K562 (cell line): ENCODE measurements at regions not wholly inside any gene's neighbourhood (a gene's known extent, or its start where the extent isn't known, plus 50 kb on each side); places are given as distances from the start of the nearest gene placed in this dataset.

Experiments used
- ATAC-seq: fragments of 200-7000 bp; cut with Tn5 transposase; 3 replicates; pipeline ENCODE4 v1.9.1; 2020; ENCODE audit warnings: moderate library complexity
- BruUV-seq: library from RNA; stranded (reverse); fragments of 400-500 nt; replicated peaks from 2 replicates; lab custom pipeline; 2021; lab: Mats Ljungman, UMichigan
- CTCF ChIA-PET: fragments of 300-600 bp; formaldehyde crosslinking; extraction: SDS; loops from one replicate; lab custom pipeline; 2021; ENCODE audit warnings: low intra/inter-chr PET ratio; lab: Yijun Ruan, JAX
- POLR2A ChIA-PET: fragments of 300-600, 350-650 bp; sonication (Branson Sonifier 250); formaldehyde crosslinking; extraction: SDS; loops from one replicate; lab custom pipeline; 2021; ENCODE audit warnings: antibody characterized with exemption, inconsistent platforms; lab: Yijun Ruan, JAX
- DNase-seq, 4 experiments: peaks; one replicate each; pipeline versions ENCODE4 v3.0.0 to v3.0.0-alpha.2; 2011 to 2018; ENCODE audit warnings: low spot score in 3 of 4, mixed read lengths in 3 of 4; ENCODE audit errors: extremely low read depth in 1 of 4
- FAIRE-seq: peaks from 2 replicates; lab custom pipeline; 2011; peaks lifted over from hg19 to GRCh38; lab: Jason Lieb, UNC
- H2AFZ ChIP-seq: 2 replicates; pipeline ENCODE4 v1.6.0; 2011; ENCODE audit warnings: low read depth, low read length, control low read depth, inconsistent platforms
- H3K27ac ChIP-seq: fragments of 200-600 bp; 3 replicates; pipeline ENCODE4 v1.8.0; 2011; ENCODE audit warnings: low read depth, mild to moderate bottlenecking, control low read depth, inconsistent platforms, low read length, moderate library complexity, mixed read lengths; ENCODE audit errors: extremely low read depth
- H3K27me3 ChIP-seq, 2 experiments: fragments of 300-600 bp in 1 of 2; 2 replicates in 1 of 2; 3 replicates in 1 of 2; pipeline versions ENCODE4 v1.6.0 to v1.8.0; 2011; ENCODE audit warnings: inconsistent platforms in 2 of 2, low read length in 2 of 2, mild to moderate bottlenecking in 1 of 2, mixed read lengths in 1 of 2, moderate library complexity in 1 of 2; ENCODE audit not compliant: control insufficient read depth in 2 of 2, insufficient read depth in 2 of 2
- H3K36me3 ChIP-seq: fragments of 300-600 bp; 3 replicates; pipeline ENCODE4 v1.8.0; 2011; ENCODE audit warnings: mild to moderate bottlenecking, low read length, inconsistent platforms; ENCODE audit not compliant: control insufficient read depth, insufficient read depth
- H3K4me1 ChIP-seq, 2 experiments: fragments of 200-600 bp in 1 of 2; replicated peaks in 1 of 2; 2 replicates in 1 of 2; 3 replicates in 1 of 2; pipeline versions ENCODE4 v1.5.1 to v1.8.0; 2011; ENCODE audit warnings: inconsistent platforms in 2 of 2, low read length in 2 of 2, mild to moderate bottlenecking in 1 of 2, mixed read lengths in 1 of 2, moderate library complexity in 1 of 2; ENCODE audit not compliant: control insufficient read depth in 2 of 2, insufficient read depth in 2 of 2
- H3K4me2 ChIP-seq: 2 replicates; pipeline ENCODE4 v1.6.1; 2011; ENCODE audit warnings: low read length, control low read depth, inconsistent platforms, mixed read lengths; ENCODE audit not compliant: insufficient read depth
- H3K4me3 ChIP-seq: fragments of 200-600 bp; sonication (generic), shearing (Covaris generic); 2 replicates; pipeline ENCODE4 v1.5.1; 2016; ENCODE audit warnings: control low read depth, inconsistent platforms
- H3K79me2 ChIP-seq: fragments of 200-600 bp; 3 replicates; pipeline ENCODE4 v1.8.0; 2011; ENCODE audit warnings: low read length, inconsistent platforms; ENCODE audit not compliant: control insufficient read depth, insufficient read depth
- H3K9ac ChIP-seq, 2 experiments: 2 replicates each; pipeline versions ENCODE4 v1.6.0 to v1.6.1; 2011; ENCODE audit warnings: low read depth in 2 of 2, low read length in 2 of 2, control low read depth in 1 of 2, inconsistent platforms in 1 of 2, mild to moderate bottlenecking in 1 of 2, mixed read lengths in 1 of 2; ENCODE audit not compliant: insufficient read depth in 1 of 2
- H3K9me1 ChIP-seq: one replicate; pipeline ENCODE4 v1.6.0; 2011; ENCODE audit warnings: inconsistent platforms, mild to moderate bottlenecking, low read length, moderate library complexity; ENCODE audit not compliant: control insufficient read depth, insufficient read depth
- H3K9me3 ChIP-seq: replicated peaks from 2 replicates; pipeline ENCODE4 v1.5.1; 2011; ENCODE audit warnings: low read depth, low read length, inconsistent platforms; ENCODE audit not compliant: control insufficient read depth, insufficient read depth
- H4K20me1 ChIP-seq: replicated peaks from 2 replicates; pipeline ENCODE4 v1.6.1; 2011; ENCODE audit warnings: low read length, inconsistent platforms, mixed read lengths; ENCODE audit not compliant: control insufficient read depth, insufficient read depth
- CBX3 ChIP-seq, 2 experiments: IDR thresholded peaks; 1 replicate in 1 of 2; 2 replicates in 1 of 2; pipeline ENCODE4 v1.6.1; 2012; ENCODE audit warnings: inconsistent platforms in 2 of 2, low read length in 2 of 2, borderline replicate concordance in 1 of 2, control low read depth in 1 of 2
- IRF2 ChIP-seq: sonication (generic); formaldehyde crosslinking; IDR thresholded peaks from 2 replicates; pipeline ENCODE4 v1.8.1; 2022; ENCODE audit warnings: mild to moderate bottlenecking, missing genetic modification reagents
- KAT2B ChIP-seq: IDR thresholded peaks from one replicate; pipeline ENCODE4 v1.6.1; 2012; ENCODE audit warnings: low read depth, mild to moderate bottlenecking, control low read depth, inconsistent platforms, low read length, moderate library complexity
- MBD2 ChIP-seq: sonication (generic); IDR thresholded peaks from 2 replicates; pipeline ENCODE4 v1.6.1; 2016; ENCODE audit warnings: low read depth, borderline replicate concordance
- MTF1 ChIP-seq: fragments of 250-450 bp; sonication (Bioruptor Pico); IDR thresholded peaks from 2 replicates; pipeline ENCODE4 v1.9.0; 2021; ENCODE audit warnings: moderate library complexity, mild to moderate bottlenecking, inconsistent platforms, borderline replicate concordance
- NCOR1 ChIP-seq: fragments of 450-650 bp; IDR thresholded peaks from 2 replicates; pipeline ENCODE4 v1.6.1; 2016; ENCODE audit warnings: mild to moderate bottlenecking, moderate library complexity
- NFE2L1 ChIP-seq: fragments of 450-650 bp; IDR thresholded peaks from 2 replicates; pipeline ENCODE4 v1.6.1; 2016; ENCODE audit warnings: missing genetic modification characterization, low read depth, mild to moderate bottlenecking, missing compliant biosample characterization, moderate library complexity, borderline replicate concordance
- SLC30A9 ChIP-seq: fragments of 250-450 bp; sonication (Bioruptor Pico); IDR thresholded peaks from 2 replicates; pipeline ENCODE4 v1.8.0; 2022; ENCODE audit warnings: mild to moderate bottlenecking, moderate library complexity
- SMAD2 ChIP-seq: fragments of 150-350 bp; IDR thresholded peaks from 2 replicates; pipeline ENCODE4 v1.6.1; 2014; ENCODE audit warnings: low read depth, mild to moderate bottlenecking, low read length
- SRSF1 ChIP-seq: fragments of 200-400 bp; formaldehyde crosslinking; IDR thresholded peaks from 2 replicates; pipeline ENCODE4 v1.6.1; 2017; ENCODE audit warnings: mild to moderate bottlenecking, low read depth, low read length, moderate library complexity
- TCF7 ChIP-seq: sonication (generic); IDR thresholded peaks from 2 replicates; pipeline ENCODE4 v1.6.1; 2016; ENCODE audit warnings: antibody characterized with exemption, borderline replicate concordance
- YBX1 ChIP-seq: fragments of 450-650 bp; IDR thresholded peaks from 2 replicates; pipeline ENCODE4 v1.7.1; 2016; ENCODE audit warnings: mild to moderate bottlenecking
- ZC3H4 ChIP-seq: sonication (generic); formaldehyde crosslinking; IDR thresholded peaks from 2 replicates; pipeline ENCODE4 v1.9.0; 2021; ENCODE audit warnings: missing genetic modification reagents, borderline replicate concordance
- ZC3H8 ChIP-seq: fragments of 450-650 bp; IDR thresholded peaks from 2 replicates; pipeline ENCODE4 v1.6.1; 2017
- ZFPM2 ChIP-seq: fragments of 250-450 bp; sonication (Bioruptor Pico); IDR thresholded peaks from 2 replicates; pipeline ENCODE4 v1.5.1; 2022; ENCODE audit warnings: mild to moderate bottlenecking
- ZNF212 ChIP-seq: fragments of 450-650 bp; formaldehyde crosslinking; IDR thresholded peaks from 2 replicates; pipeline ENCODE4 v1.4.0; 2020; ENCODE audit warnings: mild to moderate bottlenecking
- WGBS: fragments of 100-300 bp; shearing (Covaris generic); methylation state at CpG from one replicate; pipeline ENCODE4 v1.1.6; 2016; ENCODE audit warnings: low coverage, mixed read lengths; ENCODE audit not compliant: insufficient coverage; ENCODE audit errors: missing lambda C conversion rate; 5-methylcytosine and 5-hydroxymethylcytosine counted together
- in situ Hi-C: fragments of 300-500 bp; cut with MboI; formaldehyde crosslinking; loops from 4 replicates; pipeline ENCODE4 v1.15.0; 2018; ENCODE audit warnings: inconsistent platforms, mixed read lengths
- intact Hi-C: fragments of 100-400 bp; cut with micrococcal nuclease; formaldehyde crosslinking; loops from 2 replicates; pipeline ENCODE4 v1.14.2; 2022
- TF ChIP-seq, protein P1 (sequence below): IDR thresholded peaks from 2 replicates; pipeline ENCODE4 v1.6.1; 2011; ENCODE audit warnings: borderline replicate concordance, low read depth, mild to moderate bottlenecking, moderate library complexity, low read length; ENCODE audit not compliant: insufficient read depth, poor library complexity, severe bottlenecking
- TF ChIP-seq, protein P2 (sequence below): fragments of 450-650 bp; IDR thresholded peaks from 2 replicates; pipeline ENCODE4 v1.6.1; 2016
- TF ChIP-seq, protein P3 (sequence below): sonication (generic); formaldehyde crosslinking; IDR thresholded peaks from 2 replicates; pipeline ENCODE4 v1.8.1; 2022; ENCODE audit warnings: missing genetic modification reagents

DNA sequence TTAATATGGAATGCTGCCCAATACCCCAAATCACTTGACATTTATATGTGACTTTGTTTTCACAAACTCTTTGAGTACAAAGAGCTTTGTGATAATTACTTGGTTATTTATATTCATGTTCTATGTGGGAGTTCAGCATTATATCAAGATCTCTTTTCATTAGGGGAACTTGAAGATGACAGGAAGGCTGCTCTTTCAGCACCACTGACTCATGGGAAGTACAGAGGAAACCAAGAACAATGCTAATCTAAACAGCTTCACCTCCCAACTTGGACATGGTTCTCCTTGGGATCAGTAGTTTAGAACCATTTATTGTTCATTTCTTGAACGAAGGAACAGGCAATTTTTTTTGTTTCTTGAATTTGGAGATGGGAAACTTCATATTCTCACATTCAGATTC lies 184.0 kb upstream of the AFF2 start:
- H3K79me2 ChIP-seq = no peaks in the 10 kb centered on the region
- no peak overlapping the region for H3K4me3 ChIP-seq
- H3K9ac ChIP-seq = no peak overlapping the region
- WGBS = 0% methylated on average over 1 of the region's 1 CpG
- no peak overlapping the region for H3K4me2 ChIP-seq
- H3K9me1 ChIP-seq = no peaks in the 10 kb centered on the region
- H3K36me3 ChIP-seq = no peaks in the 10 kb centered on the region
- no TSS peak for BruUV-seq
- in situ Hi-C loops = no loop called here
- POLR2A ChIA-PET = no interaction called here
- H3K9me3 ChIP-seq = no peaks in the 10 kb centered on the region
- CTCF ChIA-PET = no interaction called here
- no peaks in the 10 kb centered on the region for H3K4me1 ChIP-seq
- no peak overlapping the region for H3K27ac ChIP-seq
- no peak overlapping the region for H2AFZ ChIP-seq
- no peak for FAIRE-seq
- DNase-seq = no peak
- no peaks in the 10 kb centered on the region for H3K27me3 ChIP-seq
- intact Hi-C loops = no loop called here
- no peaks in the 10 kb centered on the region for H4K20me1 ChIP-seq
- no peak for ATAC-seq
- TF ChIP-seq MTF1 (CRISPR knock-in tag) = no peak
- no peak for TF ChIP-seq IRF2 (CRISPR knock-in tag)
- TF ChIP-seq ZNF212 (CRISPR knock-in tag) = no peak
- TF ChIP-seq, protein P1, sequence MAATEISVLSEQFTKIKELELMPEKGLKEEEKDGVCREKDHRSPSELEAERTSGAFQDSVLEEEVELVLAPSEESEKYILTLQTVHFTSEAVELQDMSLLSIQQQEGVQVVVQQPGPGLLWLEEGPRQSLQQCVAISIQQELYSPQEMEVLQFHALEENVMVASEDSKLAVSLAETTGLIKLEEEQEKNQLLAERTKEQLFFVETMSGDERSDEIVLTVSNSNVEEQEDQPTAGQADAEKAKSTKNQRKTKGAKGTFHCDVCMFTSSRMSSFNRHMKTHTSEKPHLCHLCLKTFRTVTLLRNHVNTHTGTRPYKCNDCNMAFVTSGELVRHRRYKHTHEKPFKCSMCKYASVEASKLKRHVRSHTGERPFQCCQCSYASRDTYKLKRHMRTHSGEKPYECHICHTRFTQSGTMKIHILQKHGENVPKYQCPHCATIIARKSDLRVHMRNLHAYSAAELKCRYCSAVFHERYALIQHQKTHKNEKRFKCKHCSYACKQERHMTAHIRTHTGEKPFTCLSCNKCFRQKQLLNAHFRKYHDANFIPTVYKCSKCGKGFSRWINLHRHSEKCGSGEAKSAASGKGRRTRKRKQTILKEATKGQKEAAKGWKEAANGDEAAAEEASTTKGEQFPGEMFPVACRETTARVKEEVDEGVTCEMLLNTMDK = no peak
- TF ChIP-seq, protein P2, sequence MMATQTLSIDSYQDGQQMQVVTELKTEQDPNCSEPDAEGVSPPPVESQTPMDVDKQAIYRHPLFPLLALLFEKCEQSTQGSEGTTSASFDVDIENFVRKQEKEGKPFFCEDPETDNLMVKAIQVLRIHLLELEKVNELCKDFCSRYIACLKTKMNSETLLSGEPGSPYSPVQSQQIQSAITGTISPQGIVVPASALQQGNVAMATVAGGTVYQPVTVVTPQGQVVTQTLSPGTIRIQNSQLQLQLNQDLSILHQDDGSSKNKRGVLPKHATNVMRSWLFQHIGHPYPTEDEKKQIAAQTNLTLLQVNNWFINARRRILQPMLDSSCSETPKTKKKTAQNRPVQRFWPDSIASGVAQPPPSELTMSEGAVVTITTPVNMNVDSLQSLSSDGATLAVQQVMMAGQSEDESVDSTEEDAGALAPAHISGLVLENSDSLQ = no peak
- no peak for TF ChIP-seq NFE2L1 (tag)
- TF ChIP-seq ZC3H4 (CRISPR knock-in tag) = no peak
- TF ChIP-seq ZC3H8 = no peak
- TF ChIP-seq CBX3 (IDR thresholded peaks at IDR 0.05; ENCODE audit: borderline replicate concordance in 1 of 2, low read length in 2 of 2) = no peak
- TF ChIP-seq NCOR1 = no peak
- TF ChIP-seq TCF7 = no peak
- no peak for TF ChIP-seq YBX1
- no peak for TF ChIP-seq KAT2B
- no peak for TF ChIP-seq ZFPM2 (CRISPR knock-in tag)
- TF ChIP-seq, protein P3, sequence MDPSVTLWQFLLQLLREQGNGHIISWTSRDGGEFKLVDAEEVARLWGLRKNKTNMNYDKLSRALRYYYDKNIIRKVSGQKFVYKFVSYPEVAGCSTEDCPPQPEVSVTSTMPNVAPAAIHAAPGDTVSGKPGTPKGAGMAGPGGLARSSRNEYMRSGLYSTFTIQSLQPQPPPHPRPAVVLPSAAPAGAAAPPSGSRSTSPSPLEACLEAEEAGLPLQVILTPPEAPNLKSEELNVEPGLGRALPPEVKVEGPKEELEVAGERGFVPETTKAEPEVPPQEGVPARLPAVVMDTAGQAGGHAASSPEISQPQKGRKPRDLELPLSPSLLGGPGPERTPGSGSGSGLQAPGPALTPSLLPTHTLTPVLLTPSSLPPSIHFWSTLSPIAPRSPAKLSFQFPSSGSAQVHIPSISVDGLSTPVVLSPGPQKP (CRISPR knock-in tag) = no peak
- TF ChIP-seq SLC30A9 = no peak
- TF ChIP-seq SMAD2 = no peak
- no peak for TF ChIP-seq MBD2
- TF ChIP-seq SRSF1 = no peak
